K562 (cell line): ENCODE measurements at regions not wholly inside any gene's neighbourhood (a gene's known extent, or its start where the extent isn't known, plus 50 kb on each side); places are given as distances from the start of the nearest gene placed in this dataset.
A peak's percentile ranks its signal among the peaks of the same experiment; 100 is the strongest.

Source experiments
- ATAC-seq: fragments of 200-7000 bp; cut with Tn5 transposase; 3 replicates; pipeline ENCODE4 v1.9.1; 2020; ENCODE audit warnings: moderate library complexity
- BruUV-seq: library from RNA; stranded (reverse); fragments of 400-500 nt; replicated peaks from 2 replicates; lab custom pipeline; 2021; lab: Mats Ljungman, UMichigan
- CTCF ChIA-PET: fragments of 300-600 bp; formaldehyde crosslinking; extraction: SDS; loops from one replicate; lab custom pipeline; 2021; ENCODE audit warnings: low intra/inter-chr PET ratio; lab: Yijun Ruan, JAX
- POLR2A ChIA-PET: fragments of 300-600, 350-650 bp; sonication (Branson Sonifier 250); formaldehyde crosslinking; extraction: SDS; loops from one replicate; lab custom pipeline; 2021; ENCODE audit warnings: antibody characterized with exemption, inconsistent platforms; lab: Yijun Ruan, JAX
- DNase-seq, 4 experiments: peaks; one replicate each; pipeline versions ENCODE4 v3.0.0 to v3.0.0-alpha.2; 2011 to 2018; ENCODE audit warnings: low spot score in 3 of 4, mixed read lengths in 3 of 4; ENCODE audit errors: extremely low read depth in 1 of 4
- FAIRE-seq: peaks from 2 replicates; lab custom pipeline; 2011; peaks lifted over from hg19 to GRCh38; lab: Jason Lieb, UNC
- H2AFZ ChIP-seq: 2 replicates; pipeline ENCODE4 v1.6.0; 2011; ENCODE audit warnings: low read depth, low read length, control low read depth, inconsistent platforms
- H3K27ac ChIP-seq: fragments of 200-600 bp; 3 replicates; pipeline ENCODE4 v1.8.0; 2011; ENCODE audit warnings: low read depth, mild to moderate bottlenecking, control low read depth, inconsistent platforms, low read length, moderate library complexity, mixed read lengths; ENCODE audit errors: extremely low read depth
- H3K27me3 ChIP-seq, 2 experiments: fragments of 300-600 bp in 1 of 2; 2 replicates in 1 of 2; 3 replicates in 1 of 2; pipeline versions ENCODE4 v1.6.0 to v1.8.0; 2011; ENCODE audit warnings: inconsistent platforms in 2 of 2, low read length in 2 of 2, mild to moderate bottlenecking in 1 of 2, mixed read lengths in 1 of 2, moderate library complexity in 1 of 2; ENCODE audit not compliant: control insufficient read depth in 2 of 2, insufficient read depth in 2 of 2
- H3K36me3 ChIP-seq: fragments of 300-600 bp; 3 replicates; pipeline ENCODE4 v1.8.0; 2011; ENCODE audit warnings: mild to moderate bottlenecking, low read length, inconsistent platforms; ENCODE audit not compliant: control insufficient read depth, insufficient read depth
- H3K4me1 ChIP-seq, 2 experiments: fragments of 200-600 bp in 1 of 2; replicated peaks in 1 of 2; 2 replicates in 1 of 2; 3 replicates in 1 of 2; pipeline versions ENCODE4 v1.5.1 to v1.8.0; 2011; ENCODE audit warnings: inconsistent platforms in 2 of 2, low read length in 2 of 2, mild to moderate bottlenecking in 1 of 2, mixed read lengths in 1 of 2, moderate library complexity in 1 of 2; ENCODE audit not compliant: control insufficient read depth in 2 of 2, insufficient read depth in 2 of 2
- H3K4me2 ChIP-seq: 2 replicates; pipeline ENCODE4 v1.6.1; 2011; ENCODE audit warnings: low read length, control low read depth, inconsistent platforms, mixed read lengths; ENCODE audit not compliant: insufficient read depth
- H3K4me3 ChIP-seq: fragments of 200-600 bp; sonication (generic), shearing (Covaris generic); 2 replicates; pipeline ENCODE4 v1.5.1; 2016; ENCODE audit warnings: control low read depth, inconsistent platforms
- H3K79me2 ChIP-seq: fragments of 200-600 bp; 3 replicates; pipeline ENCODE4 v1.8.0; 2011; ENCODE audit warnings: low read length, inconsistent platforms; ENCODE audit not compliant: control insufficient read depth, insufficient read depth
- H3K9ac ChIP-seq, 2 experiments: 2 replicates each; pipeline versions ENCODE4 v1.6.0 to v1.6.1; 2011; ENCODE audit warnings: low read depth in 2 of 2, low read length in 2 of 2, control low read depth in 1 of 2, inconsistent platforms in 1 of 2, mild to moderate bottlenecking in 1 of 2, mixed read lengths in 1 of 2; ENCODE audit not compliant: insufficient read depth in 1 of 2
- H3K9me1 ChIP-seq: one replicate; pipeline ENCODE4 v1.6.0; 2011; ENCODE audit warnings: inconsistent platforms, mild to moderate bottlenecking, low read length, moderate library complexity; ENCODE audit not compliant: control insufficient read depth, insufficient read depth
- H3K9me3 ChIP-seq: replicated peaks from 2 replicates; pipeline ENCODE4 v1.5.1; 2011; ENCODE audit warnings: low read depth, low read length, inconsistent platforms; ENCODE audit not compliant: control insufficient read depth, insufficient read depth
- H4K20me1 ChIP-seq: replicated peaks from 2 replicates; pipeline ENCODE4 v1.6.1; 2011; ENCODE audit warnings: low read length, inconsistent platforms, mixed read lengths; ENCODE audit not compliant: control insufficient read depth, insufficient read depth
- BRD9 ChIP-seq: fragments of 450-650 bp; IDR thresholded peaks from 2 replicates; pipeline ENCODE4 v1.6.1; 2018; ENCODE audit warnings: low read depth; ENCODE audit not compliant: partially characterized antibody
- C11orf30 ChIP-seq: fragments of 450-650 bp; IDR thresholded peaks from 2 replicates; pipeline ENCODE4 v1.6.1; 2016; ENCODE audit warnings: low read depth, mild to moderate bottlenecking
- CBX3 ChIP-seq, 2 experiments: IDR thresholded peaks; 1 replicate in 1 of 2; 2 replicates in 1 of 2; pipeline ENCODE4 v1.6.1; 2012; ENCODE audit warnings: inconsistent platforms in 2 of 2, low read length in 2 of 2, borderline replicate concordance in 1 of 2, control low read depth in 1 of 2
- FOXP4 ChIP-seq: sonication (generic); formaldehyde crosslinking; IDR thresholded peaks from 2 replicates; pipeline ENCODE4 v1.8.0; 2022; ENCODE audit warnings: mild to moderate bottlenecking, missing genetic modification reagents, borderline replicate concordance
- LCOR ChIP-seq: sonication (generic); formaldehyde crosslinking; IDR thresholded peaks from 2 replicates; pipeline ENCODE4 v1.8.0; 2022; ENCODE audit warnings: mild to moderate bottlenecking, missing genetic modification reagents
- MAFF ChIP-seq: IDR thresholded peaks from 2 replicates; pipeline ENCODE4 v1.6.1; 2012; ENCODE audit warnings: low read length, improper control_type of control experiment
- NBN ChIP-seq: fragments of 450-650 bp; IDR thresholded peaks from 2 replicates; pipeline ENCODE4 v1.6.1; 2016; ENCODE audit warnings: low read depth, mild to moderate bottlenecking
- RBM17 ChIP-seq: fragments of 200-400 bp; formaldehyde crosslinking; IDR thresholded peaks from 2 replicates; pipeline ENCODE4 v1.6.1; 2017; ENCODE audit warnings: low read depth, mild to moderate bottlenecking, low read length, borderline replicate concordance
- TFE3 ChIP-seq: fragments of 450-650 bp; formaldehyde crosslinking; IDR thresholded peaks from 2 replicates; pipeline ENCODE4 v1.4.0; 2020; ENCODE audit warnings: mild to moderate bottlenecking, mixed read lengths
- THRAP3 ChIP-seq: fragments of 450-650 bp; IDR thresholded peaks from 2 replicates; pipeline ENCODE4 v1.6.1; 2016; ENCODE audit warnings: mild to moderate bottlenecking, inconsistent platforms, borderline replicate concordance
- ZNF184 ChIP-seq: sonication (generic); formaldehyde crosslinking; IDR thresholded peaks from 2 replicates; pipeline ENCODE4 v1.5.0; 2020; ENCODE audit warnings: missing genetic modification reagents
- ZNF277 ChIP-seq: fragments of 250-450 bp; sonication (Bioruptor Pico); IDR thresholded peaks from 2 replicates; pipeline ENCODE4 v1.8.0; 2022; ENCODE audit warnings: inconsistent platforms, mild to moderate bottlenecking, moderate library complexity, borderline replicate concordance
- ZNF316 ChIP-seq: fragments of 450-650 bp; IDR thresholded peaks from 2 replicates; pipeline ENCODE4 v1.6.1; 2016
- ZNF384 ChIP-seq: IDR thresholded peaks from 2 replicates; pipeline ENCODE4 v1.6.1; 2012; ENCODE audit warnings: low read depth, low read length, improper control_type of control experiment
- ZNF512 ChIP-seq: IDR thresholded peaks from 2 replicates; pipeline ENCODE4 v1.6.1; 2016; ENCODE audit warnings: missing genetic modification characterization, missing compliant biosample characterization
- WGBS: fragments of 100-300 bp; shearing (Covaris generic); methylation state at CpG from one replicate; pipeline ENCODE4 v1.1.6; 2016; ENCODE audit warnings: low coverage, mixed read lengths; ENCODE audit not compliant: insufficient coverage; ENCODE audit errors: missing lambda C conversion rate; 5-methylcytosine and 5-hydroxymethylcytosine counted together
- in situ Hi-C: fragments of 300-500 bp; cut with MboI; formaldehyde crosslinking; loops from 4 replicates; pipeline ENCODE4 v1.15.0; 2018; ENCODE audit warnings: inconsistent platforms, mixed read lengths
- intact Hi-C: fragments of 100-400 bp; cut with micrococcal nuclease; formaldehyde crosslinking; loops from 2 replicates; pipeline ENCODE4 v1.14.2; 2022

GRCh38 chrX:13511241-13511943 lies 58.0 kb upstream of the EGFL6 start (continued):
- TF ChIP-seq CBX3 (IDR thresholded peaks at IDR 0.05; ENCODE audit: borderline replicate concordance in 1 of 2, low read length in 2 of 2) (no peak), THRAP3 (no peak), ZNF384 (no peak), LCOR (CRISPR knock-in tag) (no peak)

- Histone ChIP-seq H3K4me2 (no peak overlapping the region), H3K36me3 (no peaks in the 10 kb centered on the region), H4K20me1 (no peaks in the 10 kb centered on the region), H3K4me3 (no peak overlapping the region), H3K9me3 (no peaks in the 10 kb centered on the region), H3K9me1 (peaks cover 2% of the 10 kb centered on the region), H2AFZ (no peak overlapping the region), H3K79me2 (no peaks in the 10 kb centered on the region), H3K27ac (no peak overlapping the region), H3K4me1 (no peaks in the 10 kb centered on the region), H3K9ac (no peak overlapping the region), H3K27me3 (no peaks in the 10 kb centered on the region)
- in situ Hi-C loops = no loop called here
- ChIA-PET POLR2A (no interaction called here), CTCF (no interaction called here)
- DNase-seq (no peak), FAIRE-seq (no peak), ATAC-seq (no peak)
- no TSS peak for BruUV-seq
- intact Hi-C loops = loop anchor here (2.0 to 5.0 kb wide), 2 partner anchors 243 to 304 kb away; no protein-coding TSS in a partner anchor
- WGBS = 10% methylated on average over 2 of the region's 2 CpGs
- TF ChIP-seq TFE3 (CRISPR knock-in tag) (no peak), NBN (no peak), RBM17 (no peak), FOXP4 (CRISPR knock-in tag) (no peak), ZNF184 (no peak), MAFF (peak; percentile 35; the same call in 1 of the 2 replicates), BRD9 (no peak), C11orf30 (peak; percentile 46; the same call in 1 of the 2 replicates), ZNF277 (CRISPR knock-in tag) (no peak), ZNF316 (peak; percentile 58), ZNF512 (tag) (no peak)
Measured at GRCh38 chrX:13507893-13508292, 61.5 kb upstream of the EGFL6 start.
